ENCODE measurements at regions not wholly inside any gene's neighbourhood (a gene's known extent, or its start where the extent isn't known, plus 50 kb on each side); places are given as distances from the start of the nearest gene placed in this dataset.

DNA sequence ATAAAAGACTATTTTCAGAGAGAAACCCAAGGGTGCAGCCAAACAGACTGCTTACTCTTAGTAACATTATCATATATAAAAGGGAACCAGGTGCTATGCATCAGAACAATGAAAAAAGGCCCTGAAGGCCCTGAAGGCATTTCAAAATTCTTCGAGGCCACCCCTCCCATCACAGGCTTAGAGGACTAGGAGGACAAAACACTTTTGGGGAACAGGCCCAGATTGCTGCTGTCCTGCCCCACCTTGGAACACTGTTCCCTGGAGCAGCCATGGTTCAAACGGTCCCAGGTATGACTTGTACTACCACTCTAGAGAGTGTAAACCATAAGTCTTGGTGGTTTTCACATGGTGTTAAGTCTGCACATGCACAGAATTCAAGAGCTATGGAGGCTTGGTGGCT lies 2183.1 kb upstream of the CELF4 start:
- TF ChIP-seq, protein P1, sequence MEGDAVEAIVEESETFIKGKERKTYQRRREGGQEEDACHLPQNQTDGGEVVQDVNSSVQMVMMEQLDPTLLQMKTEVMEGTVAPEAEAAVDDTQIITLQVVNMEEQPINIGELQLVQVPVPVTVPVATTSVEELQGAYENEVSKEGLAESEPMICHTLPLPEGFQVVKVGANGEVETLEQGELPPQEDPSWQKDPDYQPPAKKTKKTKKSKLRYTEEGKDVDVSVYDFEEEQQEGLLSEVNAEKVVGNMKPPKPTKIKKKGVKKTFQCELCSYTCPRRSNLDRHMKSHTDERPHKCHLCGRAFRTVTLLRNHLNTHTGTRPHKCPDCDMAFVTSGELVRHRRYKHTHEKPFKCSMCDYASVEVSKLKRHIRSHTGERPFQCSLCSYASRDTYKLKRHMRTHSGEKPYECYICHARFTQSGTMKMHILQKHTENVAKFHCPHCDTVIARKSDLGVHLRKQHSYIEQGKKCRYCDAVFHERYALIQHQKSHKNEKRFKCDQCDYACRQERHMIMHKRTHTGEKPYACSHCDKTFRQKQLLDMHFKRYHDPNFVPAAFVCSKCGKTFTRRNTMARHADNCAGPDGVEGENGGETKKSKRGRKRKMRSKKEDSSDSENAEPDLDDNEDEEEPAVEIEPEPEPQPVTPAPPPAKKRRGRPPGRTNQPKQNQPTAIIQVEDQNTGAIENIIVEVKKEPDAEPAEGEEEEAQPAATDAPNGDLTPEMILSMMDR (IDR thresholded peaks at IDR 0.05), result no peak
- TF ChIP-seq EP300 (IDR thresholded peaks at IDR 0.05) (no peak), POLR2A (IDR thresholded peaks at IDR 0.05) (no peak)

Data from ovary (tissue), 3 donors.